Neuron (in vitro differentiated cells): ENCODE measurements at regions not wholly inside any gene's neighbourhood (a gene's known extent, or its start where the extent isn't known, plus 50 kb on each side); places are given as distances from the start of the nearest gene placed in this dataset.

Experiments
- H2AFZ ChIP-seq: one replicate; pipeline ENCODE4 v1.6.1; 2013; ENCODE audit warnings: low read depth, mild to moderate bottlenecking, inconsistent platforms, low read length, moderate library complexity
- H3K27me3 ChIP-seq: one replicate; pipeline ENCODE4 v1.6.1; 2013; ENCODE audit warnings: low read length; ENCODE audit not compliant: insufficient read depth
- H3K36me3 ChIP-seq: one replicate; pipeline ENCODE4 v1.6.1; 2013; ENCODE audit warnings: low read length; ENCODE audit not compliant: insufficient read depth
- H3K4me1 ChIP-seq: one replicate; pipeline ENCODE4 v1.6.1; 2013; ENCODE audit warnings: low read length; ENCODE audit not compliant: insufficient read depth
- H3K4me3 ChIP-seq: 2 replicates; pipeline ENCODE4 v1.5.1; 2013; ENCODE audit warnings: mild to moderate bottlenecking, low read length, moderate library complexity
- H3K9me3 ChIP-seq: one replicate; pipeline ENCODE4 v1.6.1; 2013; ENCODE audit warnings: low read length

DNA sequence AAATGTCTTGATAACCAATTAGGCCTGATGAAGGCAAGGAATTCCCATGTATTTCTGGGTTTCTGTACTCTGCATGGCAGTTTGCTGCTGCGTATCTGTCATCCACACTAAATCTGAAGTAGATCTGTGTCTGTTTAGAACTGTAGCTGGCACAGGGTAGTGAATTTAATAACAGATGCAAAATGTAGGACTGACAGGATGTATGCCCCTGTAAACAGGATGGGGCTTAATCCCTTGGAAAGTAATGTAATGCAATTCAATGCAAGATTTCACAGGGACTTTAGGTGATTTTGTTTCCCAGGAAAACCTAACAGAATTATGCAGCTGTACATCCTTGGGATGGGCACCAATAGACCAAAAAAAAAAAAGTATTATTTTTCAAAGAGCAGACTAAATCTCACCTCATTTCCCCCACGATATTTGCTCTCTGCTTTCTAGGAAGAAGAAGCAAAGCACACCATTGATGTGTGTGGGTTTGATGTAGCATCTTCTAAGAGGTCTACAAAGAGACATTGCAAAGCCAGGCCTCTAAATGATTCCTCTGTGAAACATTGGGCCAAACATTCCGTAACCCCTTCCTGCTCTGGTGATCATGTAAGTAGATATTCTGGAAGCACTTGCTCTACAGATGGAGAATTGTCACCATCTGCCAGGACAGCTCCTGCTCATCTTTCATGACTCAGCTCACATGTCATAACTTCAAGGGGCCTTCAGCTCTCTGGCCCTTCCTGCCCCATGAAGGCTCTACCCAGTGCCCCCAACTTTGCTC, 464.3 kb upstream of the RGMA start:
- no peaks in the 10 kb centered on the region for H3K36me3 ChIP-seq
- no peak overlapping the region for H3K4me3 ChIP-seq
- H2AFZ ChIP-seq: no peak overlapping the region
- H3K27me3 ChIP-seq: no peaks in the 10 kb centered on the region
- peaks cover 5% of the 10 kb centered on the region for H3K9me3 ChIP-seq
- no peaks in the 10 kb centered on the region for H3K4me1 ChIP-seq

DNA sequence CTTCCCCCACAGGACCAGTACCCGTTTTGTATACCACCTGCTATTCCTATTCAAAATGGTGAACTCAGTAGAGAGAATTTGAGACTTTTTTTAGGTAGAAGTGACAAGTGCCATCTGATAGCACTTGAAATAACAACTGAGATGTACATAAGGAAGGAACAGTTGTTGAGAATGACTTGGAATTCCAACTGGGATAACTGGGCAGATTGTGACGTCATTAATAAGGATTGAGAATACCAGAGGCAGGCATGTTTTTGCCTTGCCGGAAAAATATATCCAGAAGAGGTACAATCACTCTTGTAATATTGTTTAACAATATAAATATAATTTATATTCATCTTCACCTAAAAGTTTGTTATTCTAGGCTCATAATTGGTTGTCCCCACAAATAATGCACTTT, 454.1 kb upstream of the RGMA start:
- H3K4me1 ChIP-seq: no peaks in the 10 kb centered on the region
- H3K27me3 ChIP-seq: no peaks in the 10 kb centered on the region
- peaks cover 5% of the 10 kb centered on the region for H3K9me3 ChIP-seq
- H2AFZ ChIP-seq: no peak overlapping the region
- H3K36me3 ChIP-seq: no peaks in the 10 kb centered on the region
- no peak overlapping the region for H3K4me3 ChIP-seq

DNA sequence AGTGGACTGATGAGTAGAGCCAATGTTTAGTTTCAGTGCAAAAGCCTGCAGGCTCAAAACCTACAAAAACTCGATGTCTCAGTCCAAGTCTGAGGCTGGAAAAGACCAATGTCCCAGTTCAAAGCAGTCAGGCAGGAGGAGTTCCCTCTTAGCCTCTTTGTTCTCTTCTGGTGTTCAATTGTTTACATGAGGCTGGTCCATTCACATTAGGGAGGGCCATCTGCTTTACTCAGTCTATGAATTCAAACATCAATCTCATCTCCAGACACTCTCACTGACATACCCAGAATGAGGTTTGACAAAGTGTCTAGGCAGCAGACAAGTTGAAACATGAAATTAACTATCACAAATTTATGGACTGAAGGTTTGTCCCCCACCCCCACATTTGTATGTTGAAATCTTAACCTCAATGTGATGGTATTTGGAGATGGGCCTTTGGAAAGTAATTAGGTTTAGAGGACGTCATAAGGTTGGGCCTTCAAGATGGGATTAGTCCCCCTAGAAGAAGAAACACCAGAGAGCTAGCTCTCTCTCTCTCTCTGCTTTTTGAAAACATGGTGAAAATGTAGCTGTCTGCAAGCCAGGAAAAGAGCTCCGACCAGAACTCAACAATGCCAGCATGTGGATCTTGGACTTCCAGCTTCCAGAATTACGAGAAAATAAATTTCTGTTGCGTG, 438.5 kb upstream of the RGMA start:
- Histone ChIP-seq H3K4me3 (no peak overlapping the region), H2AFZ (no peak overlapping the region), H3K9me3 (peaks cover 2% of the 10 kb centered on the region), H3K36me3 (no peaks in the 10 kb centered on the region), H3K27me3 (no peaks in the 10 kb centered on the region), H3K4me1 (peaks cover 7% of the 10 kb centered on the region)

DNA sequence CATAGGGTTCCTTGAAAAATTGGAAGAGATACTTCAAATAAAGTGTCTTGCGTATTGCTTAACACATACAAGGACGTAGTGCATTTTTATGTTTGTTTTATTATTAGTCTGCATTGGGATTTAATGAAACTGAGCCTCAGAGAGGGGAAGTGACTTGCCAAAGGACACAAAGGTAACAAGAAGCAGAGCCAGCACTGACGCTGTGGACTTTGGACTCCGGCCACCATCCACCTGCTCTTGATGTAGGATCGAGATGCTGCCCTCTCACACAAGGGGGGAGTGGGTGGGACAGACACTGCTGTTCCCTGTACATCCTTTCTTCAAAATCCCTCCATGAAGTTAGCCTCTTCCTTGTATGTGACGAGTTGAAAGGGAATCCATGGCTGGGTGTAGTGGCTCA, 435.4 kb upstream of the RGMA start:
- no peaks in the 10 kb centered on the region for H3K36me3 ChIP-seq
- H3K9me3 ChIP-seq: peaks cover 2% of the 10 kb centered on the region
- H2AFZ ChIP-seq: no peak overlapping the region
- peaks cover 7% of the 10 kb centered on the region for H3K4me1 ChIP-seq
- no peaks in the 10 kb centered on the region for H3K27me3 ChIP-seq
- H3K4me3 ChIP-seq: no peak overlapping the region

DNA sequence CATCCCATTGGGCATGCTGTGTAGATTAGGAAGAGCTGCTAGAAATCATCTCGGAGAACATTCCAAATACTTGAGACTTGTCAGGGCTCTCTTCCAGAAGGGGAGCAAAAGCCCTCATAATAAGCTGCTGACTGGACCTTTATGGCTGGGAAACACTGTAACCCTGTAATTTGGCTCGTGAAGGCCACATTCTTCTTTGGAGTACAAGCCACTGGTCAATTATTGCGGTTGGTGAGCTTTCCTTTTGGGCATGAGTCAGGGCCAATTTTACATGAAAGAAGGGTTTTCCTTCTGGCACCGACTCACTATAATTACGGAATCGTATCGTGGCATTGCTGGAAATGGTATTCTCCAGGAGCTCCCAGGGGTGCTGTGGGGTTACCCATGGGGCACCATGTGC, 434.5 kb upstream of the RGMA start:
- Histone ChIP-seq H3K9me3 (peaks cover 2% of the 10 kb centered on the region), H3K4me3 (no peak overlapping the region), H3K36me3 (no peaks in the 10 kb centered on the region), H3K27me3 (no peaks in the 10 kb centered on the region), H3K4me1 (peaks cover 7% of the 10 kb centered on the region), H2AFZ (no peak overlapping the region)

DNA sequence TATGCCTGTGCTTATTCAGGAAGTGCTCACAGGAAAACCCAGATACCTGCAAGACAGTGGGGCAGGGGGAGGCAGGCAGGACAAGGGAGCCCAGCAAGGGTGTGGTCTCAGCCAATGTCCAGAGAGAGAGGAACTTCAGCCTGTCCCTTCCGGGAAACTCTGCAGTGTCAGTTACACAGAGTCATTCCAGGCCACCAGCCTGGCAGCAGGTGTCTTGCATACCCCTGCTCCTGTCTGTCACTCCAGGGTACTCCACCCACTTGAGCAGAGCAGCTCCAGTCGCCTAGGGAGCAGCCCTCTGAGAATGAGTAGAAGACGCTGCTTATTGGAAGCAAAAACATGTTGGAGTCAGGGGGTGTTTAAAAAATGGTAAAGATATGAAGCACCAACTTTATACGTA, 431.2 kb upstream of the RGMA start:
- Histone ChIP-seq H3K27me3 (no peaks in the 10 kb centered on the region), H3K36me3 (no peaks in the 10 kb centered on the region), H2AFZ (no peak overlapping the region), H3K4me1 (no peaks in the 10 kb centered on the region), H3K9me3 (peaks cover 2% of the 10 kb centered on the region), H3K4me3 (no peak overlapping the region)

DNA sequence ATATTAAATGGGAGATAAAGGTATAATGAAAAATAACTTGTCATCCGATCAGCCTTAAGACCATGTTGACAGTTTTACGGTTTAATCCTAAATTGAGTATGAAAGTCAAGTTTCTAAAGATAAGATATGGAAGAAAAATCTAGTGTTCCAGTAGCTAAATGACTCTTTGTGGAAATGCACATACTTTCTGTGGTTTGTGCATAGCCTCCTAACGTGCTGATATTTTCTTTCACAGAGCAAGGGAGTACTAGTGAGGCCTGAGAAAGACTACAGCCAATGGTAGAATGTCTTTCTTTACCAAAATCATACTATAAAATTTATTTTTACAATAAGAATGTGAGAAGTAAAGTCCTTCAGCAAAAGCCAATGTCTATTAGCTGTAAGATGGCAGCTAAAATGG, 430.6 kb upstream of the RGMA start:
- H3K9me3 ChIP-seq: peaks cover 2% of the 10 kb centered on the region
- no peak overlapping the region for H3K4me3 ChIP-seq
- H3K4me1 ChIP-seq: no peaks in the 10 kb centered on the region
- H3K27me3 ChIP-seq: no peaks in the 10 kb centered on the region
- no peaks in the 10 kb centered on the region for H3K36me3 ChIP-seq
- H2AFZ ChIP-seq: no peak overlapping the region

DNA sequence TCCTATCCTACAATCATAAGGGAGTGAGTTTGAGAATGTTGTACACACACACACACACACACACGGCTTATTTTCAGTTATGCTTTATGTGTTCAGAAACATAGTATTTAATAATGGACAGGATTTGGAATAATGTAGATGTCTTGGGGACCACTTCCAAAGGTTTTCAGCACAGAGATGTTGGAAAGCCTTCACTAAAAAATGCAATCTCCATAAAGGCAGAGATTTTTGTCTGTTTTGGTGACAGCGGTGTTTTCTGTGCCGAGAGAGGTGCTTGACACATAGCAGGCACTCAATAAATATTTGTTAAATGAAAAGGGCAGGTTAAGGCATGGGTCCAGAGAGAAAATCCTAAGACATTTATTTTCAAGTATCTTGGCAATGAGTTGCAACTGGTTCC, 428.2 kb upstream of the RGMA start:
- Histone ChIP-seq H3K27me3 (no peaks in the 10 kb centered on the region), H3K4me3 (no peak overlapping the region), H3K9me3 (no peaks in the 10 kb centered on the region), H2AFZ (no peak overlapping the region), H3K4me1 (no peaks in the 10 kb centered on the region), H3K36me3 (no peaks in the 10 kb centered on the region)

DNA sequence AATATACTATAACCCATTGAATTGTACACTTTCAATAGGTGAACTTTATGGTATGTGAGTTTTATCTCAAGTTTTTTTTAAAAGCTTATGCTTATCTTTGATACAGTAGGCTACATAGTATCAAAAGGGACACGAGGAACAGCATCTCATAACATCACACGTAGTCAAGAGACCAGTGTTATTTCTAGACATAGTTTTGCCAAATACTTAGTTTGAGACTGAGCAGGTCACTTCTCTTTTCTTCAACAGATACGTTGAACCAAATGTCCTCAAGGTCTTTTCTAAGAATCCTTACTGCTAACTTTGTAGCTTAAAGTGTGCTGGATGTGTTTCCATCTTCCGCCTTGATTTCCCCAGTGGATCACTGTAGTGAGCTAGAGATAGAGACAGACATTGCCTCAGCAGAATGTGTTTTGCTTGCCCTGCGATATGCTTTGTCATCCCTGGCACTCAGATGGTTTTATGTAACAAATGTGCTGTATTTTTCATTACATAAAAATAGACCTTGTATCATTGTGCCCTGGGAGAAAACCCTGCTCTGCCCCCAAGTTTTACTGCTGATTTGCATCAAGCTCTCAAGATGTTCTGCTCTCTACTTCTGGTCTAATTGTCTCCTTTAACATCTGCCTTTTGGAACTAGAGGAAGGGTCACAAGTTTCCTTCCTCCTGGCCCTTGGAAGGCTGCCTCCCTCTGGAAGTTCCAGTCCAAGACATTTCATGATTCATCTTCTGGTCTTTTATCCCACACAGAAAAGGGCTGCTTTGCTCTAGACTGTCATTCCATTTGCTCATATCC, 426.4 kb upstream of the RGMA start:
- H3K27me3 ChIP-seq: no peaks in the 10 kb centered on the region
- H3K9me3 ChIP-seq: peaks cover 5% of the 10 kb centered on the region
- no peaks in the 10 kb centered on the region for H3K4me1 ChIP-seq
- no peaks in the 10 kb centered on the region for H3K36me3 ChIP-seq
- H3K4me3 ChIP-seq: no peak overlapping the region
- H2AFZ ChIP-seq: no peak overlapping the region

DNA sequence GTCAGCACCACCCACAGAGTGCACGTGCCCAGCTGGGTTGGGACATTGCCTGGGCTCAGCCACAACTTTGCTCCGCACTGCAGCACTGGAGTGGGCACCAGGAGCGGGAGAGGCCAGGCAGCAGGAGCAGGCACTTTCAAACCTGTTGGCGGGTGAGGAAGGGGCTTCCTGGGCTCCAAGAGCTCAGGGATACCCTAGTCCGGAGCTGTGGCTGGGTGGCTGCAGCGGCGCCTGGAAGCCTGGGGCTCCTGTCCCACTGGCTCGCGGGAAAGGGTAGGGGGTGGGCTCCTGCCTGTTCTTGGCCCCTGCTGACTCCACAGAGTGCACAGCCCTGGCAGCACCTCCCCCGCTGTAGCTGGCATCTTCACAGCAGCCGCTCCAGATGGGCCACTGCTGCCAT, 417.6 kb upstream of the RGMA start:
- H3K36me3 ChIP-seq: no peaks in the 10 kb centered on the region
- no peak overlapping the region for H3K4me3 ChIP-seq
- no peaks in the 10 kb centered on the region for H3K4me1 ChIP-seq
- no peaks in the 10 kb centered on the region for H3K27me3 ChIP-seq
- no peak overlapping the region for H2AFZ ChIP-seq
- peaks cover 12% of the 10 kb centered on the region for H3K9me3 ChIP-seq

DNA sequence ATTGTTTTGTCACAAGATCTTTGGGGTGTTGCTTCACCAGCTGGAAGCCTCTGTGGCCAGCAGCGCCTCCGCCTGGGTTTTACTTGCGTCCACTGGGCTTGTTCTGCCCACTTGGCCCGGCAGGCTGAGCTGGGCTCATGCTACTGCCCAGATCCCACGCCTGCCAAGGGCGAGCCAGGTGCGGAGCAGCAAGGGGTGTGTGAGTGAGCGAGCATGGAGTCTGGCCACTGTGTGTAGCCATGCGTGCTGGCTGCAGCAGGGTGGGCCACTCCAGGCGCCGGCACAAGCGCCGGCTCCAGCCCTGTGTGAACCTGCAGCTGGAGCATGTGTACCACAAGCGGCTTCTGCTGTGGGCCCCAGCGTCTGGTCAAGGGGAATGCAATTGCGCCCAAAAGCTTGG, 416.5 kb upstream of the RGMA start:
- Histone ChIP-seq H3K4me3 (no peak overlapping the region), H3K4me1 (no peaks in the 10 kb centered on the region), H3K36me3 (no peaks in the 10 kb centered on the region), H2AFZ (no peak overlapping the region), H3K9me3 (peaks cover 7% of the 10 kb centered on the region), H3K27me3 (no peaks in the 10 kb centered on the region)

DNA sequence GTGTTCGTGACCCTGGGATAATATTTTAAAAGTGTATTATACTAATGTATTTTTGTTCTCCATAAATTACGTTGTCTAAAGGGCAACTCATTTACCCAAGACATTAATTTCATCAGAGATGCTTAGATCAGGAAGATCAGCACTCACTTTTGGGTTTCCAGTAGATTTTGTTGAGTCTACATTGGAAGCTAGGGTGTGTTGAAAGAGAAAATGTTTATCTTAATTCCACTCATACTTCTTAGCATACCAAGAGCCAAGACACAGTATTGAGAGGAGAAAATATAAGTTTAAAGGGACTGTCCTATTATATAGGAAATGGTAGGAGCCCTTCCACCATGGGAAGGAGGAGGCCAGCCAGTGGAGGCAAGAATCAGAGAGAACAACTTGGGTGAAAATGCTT, 412.9 kb upstream of the RGMA start:
- peaks cover 4% of the 10 kb centered on the region for H3K4me1 ChIP-seq
- H3K36me3 ChIP-seq: peaks cover 9% of the 10 kb centered on the region
- H2AFZ ChIP-seq: no peak overlapping the region
- H3K4me3 ChIP-seq: no peak overlapping the region
- no peaks in the 10 kb centered on the region for H3K27me3 ChIP-seq
- peaks cover 6% of the 10 kb centered on the region for H3K9me3 ChIP-seq

DNA sequence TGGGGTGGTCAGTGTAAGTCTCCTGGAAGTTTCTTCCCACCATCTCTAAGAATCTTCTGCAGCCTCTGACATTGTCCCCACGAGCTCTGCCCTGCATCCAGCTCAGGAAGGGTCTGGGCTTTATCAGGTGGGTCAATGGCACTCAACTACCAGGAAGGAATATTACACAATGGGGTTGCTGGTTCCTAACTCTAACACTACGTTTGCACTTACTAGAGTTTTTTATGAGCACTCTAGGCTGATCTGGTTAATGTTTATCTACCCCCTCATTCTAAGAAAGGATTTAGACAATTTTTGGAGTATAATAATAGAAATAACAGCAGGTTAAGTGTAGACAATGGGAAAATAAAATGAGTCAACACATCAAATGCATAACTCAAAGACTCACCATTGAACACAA, 411.1 kb upstream of the RGMA start:
- Histone ChIP-seq H3K4me1 (peaks cover 12% of the 10 kb centered on the region), H2AFZ (no peak overlapping the region), H3K9me3 (peaks cover 2% of the 10 kb centered on the region), H3K4me3 (no peak overlapping the region), H3K27me3 (no peaks in the 10 kb centered on the region), H3K36me3 (peaks cover 9% of the 10 kb centered on the region)
